Adipocyte (in vitro differentiated cells): ENCODE measurements at regions not wholly inside any gene's neighbourhood (a gene's known extent, or its start where the extent isn't known, plus 50 kb on each side); places are given as distances from the start of the nearest gene placed in this dataset.

Experiments used
- DNase-seq: peaks from one replicate; pipeline ENCODE4 v3.0.0-alpha.2; 2015; ENCODE audit warnings: low read depth
- H3K27me3 ChIP-seq: replicated peaks from 2 replicates; pipeline ENCODE4 v1.7.0; 2013; ENCODE audit warnings: mild to moderate bottlenecking, low read length, moderate library complexity; ENCODE audit not compliant: control insufficient read depth, insufficient read depth
- H3K36me3 ChIP-seq: 2 replicates; pipeline ENCODE4 v1.7.0; 2013; ENCODE audit warnings: low read length, mild to moderate bottlenecking, moderate library complexity; ENCODE audit not compliant: control insufficient read depth, insufficient read depth, severe bottlenecking
- H3K4me1 ChIP-seq: 2 replicates; pipeline ENCODE4 v1.7.0; 2013; ENCODE audit warnings: mild to moderate bottlenecking, low read length, moderate library complexity; ENCODE audit not compliant: control insufficient read depth, insufficient read depth
- H3K4me3 ChIP-seq: 2 replicates; pipeline ENCODE4 v1.7.0; 2013; ENCODE audit warnings: mild to moderate bottlenecking, low read length, moderate library complexity
- H3K9ac ChIP-seq: 2 replicates; pipeline ENCODE4 v1.7.0; 2013; ENCODE audit warnings: mild to moderate bottlenecking, low read length, moderate library complexity
- H3K9me3 ChIP-seq: 2 replicates; pipeline ENCODE4 v1.7.0; 2013; ENCODE audit warnings: mild to moderate bottlenecking, low read length, moderate library complexity; ENCODE audit not compliant: control insufficient read depth

GRCh38 chr3:184440151-184440550 is 60.3 kb downstream of the CHRD start:
- no peaks in the 10 kb centered on the region for H3K36me3 ChIP-seq
- no peaks in the 10 kb centered on the region for H3K4me1 ChIP-seq
- H3K27me3 ChIP-seq = peaks cover 11% of the 10 kb centered on the region
- no peaks in the 10 kb centered on the region for H3K9me3 ChIP-seq
- no peak overlapping the region for H3K4me3 ChIP-seq
- H3K9ac ChIP-seq = no peak overlapping the region
- no peak for DNase-seq

DNA sequence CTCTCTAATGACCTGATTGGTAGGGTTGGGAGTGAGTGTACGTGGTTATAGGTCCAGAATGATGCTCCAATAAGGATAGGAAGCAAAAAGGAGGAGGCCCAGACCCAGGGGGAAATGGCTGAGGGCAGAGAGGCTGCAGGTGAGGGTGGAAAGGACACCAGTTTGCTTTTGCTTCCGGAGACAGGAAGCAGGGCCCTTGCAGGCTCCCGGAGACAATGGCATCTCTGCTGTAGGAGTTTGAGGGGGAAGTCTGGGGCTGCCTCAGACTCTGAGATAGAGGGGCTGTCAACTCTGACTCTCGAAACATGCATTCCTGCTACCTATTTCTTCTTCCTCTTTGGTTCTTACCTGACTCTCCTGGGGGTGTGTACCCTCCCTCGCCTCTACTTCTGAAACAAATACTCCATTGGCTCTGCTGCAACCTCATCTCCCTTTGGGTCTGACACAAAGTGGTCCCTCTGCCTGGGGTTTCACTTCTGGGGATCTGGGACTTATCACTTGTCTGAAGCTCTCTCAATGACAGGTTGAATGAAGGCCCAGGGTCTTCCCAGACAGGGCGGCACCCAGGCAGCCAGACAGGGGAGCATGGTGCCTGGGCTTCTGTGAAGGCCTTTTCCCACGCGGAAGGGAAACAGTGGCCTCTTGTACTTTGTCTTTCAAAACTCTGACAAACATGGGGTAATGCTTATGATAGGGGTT is 61.5 kb downstream of the CHRD start:
- H3K4me3 ChIP-seq = no peak overlapping the region
- no peak for DNase-seq
- H3K27me3 ChIP-seq = peaks cover 11% of the 10 kb centered on the region
- no peaks in the 10 kb centered on the region for H3K36me3 ChIP-seq
- H3K4me1 ChIP-seq = no peaks in the 10 kb centered on the region
- H3K9me3 ChIP-seq = no peaks in the 10 kb centered on the region
- no peak overlapping the region for H3K9ac ChIP-seq

GRCh38 chr3:184443364-184443763 is 63.5 kb downstream of the CHRD start:
- no peaks in the 10 kb centered on the region for H3K36me3 ChIP-seq
- no peaks in the 10 kb centered on the region for H3K4me1 ChIP-seq
- no peaks in the 10 kb centered on the region for H3K9me3 ChIP-seq
- H3K4me3 ChIP-seq = no peak overlapping the region
- DNase-seq = no peak
- no peak overlapping the region for H3K9ac ChIP-seq
- peaks cover 11% of the 10 kb centered on the region for H3K27me3 ChIP-seq

DNA sequence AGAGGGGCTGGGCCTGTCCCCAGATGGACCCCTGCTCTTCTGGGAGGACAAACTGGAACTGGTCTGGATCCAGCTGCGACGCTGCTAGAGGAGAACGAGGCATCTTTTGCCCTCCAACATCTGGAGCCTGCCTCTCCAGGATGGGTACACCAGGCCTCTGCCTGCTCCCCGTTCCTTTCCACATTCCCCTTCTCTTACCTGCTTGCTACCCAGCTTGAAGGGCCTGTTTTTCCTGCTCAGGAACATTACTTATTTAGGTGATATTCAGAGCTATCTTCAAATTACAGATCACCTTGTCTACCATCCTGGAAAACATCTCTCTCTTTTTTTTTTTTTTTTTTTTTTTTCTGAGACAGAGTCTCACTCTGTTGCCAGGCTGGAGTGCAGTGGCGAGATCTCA is 64.0 kb downstream of the CHRD start:
- no peaks in the 10 kb centered on the region for H3K9me3 ChIP-seq
- H3K4me3 ChIP-seq = no peak overlapping the region

GRCh38 chr3:184448321-184449160 is 68.7 kb downstream of the CHRD start:
- no peak overlapping the region for H3K9ac ChIP-seq
- peak; percentile 55 for DNase-seq
- H3K27me3 ChIP-seq = no peaks in the 10 kb centered on the region
- H3K9me3 ChIP-seq = no peaks in the 10 kb centered on the region
- no peaks in the 10 kb centered on the region for H3K4me1 ChIP-seq
- no peaks in the 10 kb centered on the region for H3K36me3 ChIP-seq
- H3K4me3 ChIP-seq = no peak overlapping the region

More for the DNA sequence above, 64.0 kb downstream of the CHRD start:
- H3K4me1 ChIP-seq = no peaks in the 10 kb centered on the region
- no peak overlapping the region for H3K9ac ChIP-seq
- DNase-seq = no peak
- peaks cover 11% of the 10 kb centered on the region for H3K27me3 ChIP-seq
- no peaks in the 10 kb centered on the region for H3K36me3 ChIP-seq

DNA sequence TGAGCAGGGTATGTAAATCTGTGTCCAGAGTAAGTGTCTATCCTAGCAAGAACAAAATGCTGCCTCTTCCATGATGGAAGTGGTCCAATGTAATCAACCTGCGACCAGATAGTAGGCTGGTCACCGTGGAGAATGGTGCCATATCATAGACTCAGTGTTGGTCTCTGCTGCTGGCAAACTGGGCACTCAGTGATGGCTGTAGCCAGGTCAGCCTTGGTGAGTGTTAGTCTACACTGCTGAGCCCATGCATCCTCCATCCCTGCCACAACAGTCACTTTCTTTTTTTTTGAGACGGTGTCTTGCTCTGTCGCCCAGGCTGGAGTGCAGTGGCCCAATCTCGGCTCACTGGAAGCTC is 69.3 kb downstream of the CHRD start:
- no peaks in the 10 kb centered on the region for H3K27me3 ChIP-seq
- no peak overlapping the region for H3K4me3 ChIP-seq
- DNase-seq = no peak
- H3K9ac ChIP-seq = no peak overlapping the region
- H3K36me3 ChIP-seq = no peaks in the 10 kb centered on the region
- H3K4me1 ChIP-seq = no peaks in the 10 kb centered on the region
- H3K9me3 ChIP-seq = no peaks in the 10 kb centered on the region

- H3K9me3 ChIP-seq = no peaks in the 10 kb centered on the region
- H3K4me3 ChIP-seq = no peak overlapping the region
- DNase-seq = no peak
- H3K9ac ChIP-seq = no peak overlapping the region
- no peaks in the 10 kb centered on the region for H3K4me1 ChIP-seq
- H3K36me3 ChIP-seq = no peaks in the 10 kb centered on the region
- H3K27me3 ChIP-seq = no peaks in the 10 kb centered on the region
Measured at GRCh38 chr3:184450547-184450946, 70.7 kb downstream of the CHRD start.

DNA sequence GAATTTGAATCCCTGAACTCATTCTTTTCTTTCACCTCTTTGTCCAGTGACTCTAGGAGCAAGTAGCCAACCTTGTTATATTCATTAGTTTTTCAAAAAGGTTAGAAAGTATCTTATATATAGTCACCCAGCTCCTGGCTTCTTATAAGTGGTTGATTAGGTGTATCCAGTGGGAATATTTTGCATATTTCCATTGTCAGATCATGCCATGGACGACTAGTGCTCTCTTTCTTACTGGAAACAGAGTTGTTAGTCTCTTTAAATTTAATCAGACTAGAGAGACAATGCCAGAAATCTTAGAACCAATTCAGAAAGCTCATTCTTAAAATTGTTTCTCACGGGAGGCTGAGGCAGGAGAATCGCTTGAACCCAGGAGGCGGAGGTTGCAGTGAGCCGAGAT is 73.4 kb downstream of the CHRD start:
- no peaks in the 10 kb centered on the region for H3K4me1 ChIP-seq
- H3K4me3 ChIP-seq = no peak overlapping the region
- DNase-seq = no peak
- no peaks in the 10 kb centered on the region for H3K9me3 ChIP-seq
- no peak overlapping the region for H3K9ac ChIP-seq
- H3K36me3 ChIP-seq = no peaks in the 10 kb centered on the region
- no peaks in the 10 kb centered on the region for H3K27me3 ChIP-seq

DNA sequence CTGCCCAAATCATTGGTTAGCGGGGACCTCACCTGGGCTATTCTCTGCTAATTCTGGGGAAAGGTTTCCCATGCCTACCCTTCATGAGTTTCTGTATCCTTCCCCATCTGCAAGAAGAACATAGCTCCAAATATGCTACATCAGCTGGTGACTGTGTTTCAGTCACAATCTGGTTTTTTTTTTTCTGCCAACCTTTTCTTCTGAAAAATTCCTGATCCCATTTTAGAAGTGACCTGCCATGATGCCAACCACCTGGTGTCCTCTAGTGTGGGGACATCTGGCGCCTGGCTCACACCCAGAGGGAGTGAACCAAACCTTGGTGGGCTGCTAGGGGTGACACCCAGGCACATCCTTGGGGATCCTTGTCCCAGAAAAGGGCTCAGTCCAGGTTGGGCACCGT is 76.1 kb downstream of the CHRD start:
- DNase-seq = no peak
- no peaks in the 10 kb centered on the region for H3K36me3 ChIP-seq
- H3K4me1 ChIP-seq = no peaks in the 10 kb centered on the region
- H3K27me3 ChIP-seq = no peaks in the 10 kb centered on the region
- no peak overlapping the region for H3K4me3 ChIP-seq
- no peaks in the 10 kb centered on the region for H3K9me3 ChIP-seq
- no peak overlapping the region for H3K9ac ChIP-seq

DNA sequence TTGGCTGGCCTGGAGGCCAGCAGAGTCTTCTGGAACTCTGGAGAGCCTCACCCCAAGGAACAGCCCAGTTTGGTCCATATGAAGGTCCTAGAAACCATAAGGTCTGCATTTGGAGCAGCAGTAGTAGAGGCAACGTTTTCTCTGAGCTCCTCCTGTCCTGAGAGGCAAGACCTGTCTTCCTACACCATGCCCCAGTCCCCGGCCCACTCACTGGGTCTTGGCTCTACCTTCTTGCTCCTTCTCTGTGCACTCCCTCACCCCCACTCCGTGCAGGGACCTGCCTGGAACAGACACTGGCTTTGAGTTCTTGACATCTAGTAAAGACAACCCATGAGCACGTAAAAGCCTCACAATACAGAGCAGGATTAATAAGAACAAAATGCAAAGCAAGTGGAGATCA is 76.6 kb downstream of the CHRD start:
- no peaks in the 10 kb centered on the region for H3K36me3 ChIP-seq
- no peak for DNase-seq
- H3K4me3 ChIP-seq = no peak overlapping the region
- no peaks in the 10 kb centered on the region for H3K4me1 ChIP-seq
- H3K9me3 ChIP-seq = no peaks in the 10 kb centered on the region
- H3K9ac ChIP-seq = no peak overlapping the region
- H3K27me3 ChIP-seq = no peaks in the 10 kb centered on the region

DNA sequence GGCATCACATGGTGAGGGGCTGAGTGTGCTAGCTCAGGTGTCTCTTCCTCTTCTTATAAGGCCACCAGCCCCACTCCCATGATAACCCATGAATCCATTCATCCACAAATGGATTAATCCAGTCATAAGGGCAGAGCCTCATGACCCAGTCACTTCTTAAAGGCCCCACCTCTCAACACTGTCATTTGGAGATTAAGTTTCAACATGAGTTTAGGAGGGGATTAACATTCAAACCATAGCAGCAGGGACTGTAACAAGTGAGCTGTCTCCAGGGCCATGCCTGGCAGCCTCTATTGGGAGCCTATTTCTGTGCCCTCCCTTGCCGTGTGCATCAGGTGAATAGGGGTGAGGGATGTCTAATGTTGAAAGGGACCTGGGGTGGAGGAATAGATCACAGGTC is 77.5 kb downstream of the CHRD start:
- no peak for DNase-seq
- Histone ChIP-seq H3K9me3 (no peaks in the 10 kb centered on the region), H3K36me3 (no peaks in the 10 kb centered on the region), H3K4me1 (no peaks in the 10 kb centered on the region), H3K9ac (no peak overlapping the region), H3K27me3 (no peaks in the 10 kb centered on the region), H3K4me3 (no peak overlapping the region)
